ENCODE measurements at regions not wholly inside any gene's neighbourhood (a gene's known extent, or its start where the extent isn't known, plus 50 kb on each side); places are given as distances from the start of the nearest gene placed in this dataset.
"Not testable (repeated sequence)": the region's sequence is repeated elsewhere in the genome, so short reads cannot be mapped to it uniquely, and the experiment has no call there.

DNA sequence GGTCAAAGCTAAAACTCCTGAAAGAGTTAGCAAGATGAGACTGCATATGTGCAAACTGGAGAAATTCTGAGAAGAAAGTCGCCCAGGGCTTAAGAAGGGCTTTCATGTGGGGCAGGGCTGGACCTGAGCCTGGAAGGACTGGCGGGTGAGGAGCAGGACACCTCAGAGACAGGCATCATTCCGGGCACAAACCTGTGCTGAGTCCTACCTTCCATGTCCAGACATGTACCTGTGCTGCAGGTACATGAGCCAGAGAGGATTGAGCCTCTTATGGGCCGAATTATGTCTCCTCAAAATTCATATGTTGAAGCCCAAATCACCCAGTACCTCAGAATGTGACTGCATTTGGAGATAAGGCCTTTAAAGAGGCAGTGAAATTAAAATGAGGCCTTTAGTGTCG is 171.0 kb downstream of the QRSL1 start:
- DNase-seq = no peak

DNA sequence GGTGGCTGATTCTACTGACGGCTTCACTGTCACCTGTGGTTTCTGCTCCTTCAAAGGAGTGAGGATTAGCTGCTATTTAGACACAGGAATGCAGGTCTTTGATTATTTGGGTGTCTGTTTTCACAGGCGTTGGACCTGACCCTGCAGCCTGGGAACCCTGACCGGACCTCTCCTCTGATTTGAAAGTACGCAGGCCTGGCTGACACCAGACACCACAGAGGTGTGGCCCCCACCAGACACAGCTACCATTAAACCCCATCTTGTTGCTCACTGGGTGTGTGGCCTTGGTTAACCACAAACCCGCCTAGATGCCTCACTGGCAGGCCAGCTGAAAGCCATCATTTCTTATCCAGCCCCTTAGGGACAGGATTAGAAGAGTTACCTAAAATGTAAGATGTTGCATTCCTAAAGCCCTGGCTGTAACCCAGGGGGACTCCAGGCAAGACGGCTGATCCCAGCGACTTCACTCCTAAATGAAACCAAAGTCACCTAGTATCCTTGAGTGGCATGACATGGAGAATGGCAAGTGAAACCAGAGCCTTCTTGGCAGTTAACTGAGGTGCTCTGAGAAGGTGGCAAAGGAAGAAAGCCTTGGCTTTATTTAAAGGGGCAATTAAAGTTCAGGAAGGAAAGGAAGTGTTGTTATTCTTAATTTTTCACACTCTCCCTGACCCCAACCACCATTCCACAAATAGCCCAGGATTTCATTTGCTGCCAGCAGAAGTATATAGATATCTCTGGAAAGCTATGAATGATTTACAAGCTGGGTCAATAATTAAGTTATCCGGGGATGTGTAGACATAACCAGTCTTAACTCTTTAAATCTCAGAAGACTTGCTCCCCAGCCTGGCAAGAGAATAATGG is 169.9 kb downstream of the QRSL1 start:
- peak; percentile 67 for DNase-seq

DNA sequence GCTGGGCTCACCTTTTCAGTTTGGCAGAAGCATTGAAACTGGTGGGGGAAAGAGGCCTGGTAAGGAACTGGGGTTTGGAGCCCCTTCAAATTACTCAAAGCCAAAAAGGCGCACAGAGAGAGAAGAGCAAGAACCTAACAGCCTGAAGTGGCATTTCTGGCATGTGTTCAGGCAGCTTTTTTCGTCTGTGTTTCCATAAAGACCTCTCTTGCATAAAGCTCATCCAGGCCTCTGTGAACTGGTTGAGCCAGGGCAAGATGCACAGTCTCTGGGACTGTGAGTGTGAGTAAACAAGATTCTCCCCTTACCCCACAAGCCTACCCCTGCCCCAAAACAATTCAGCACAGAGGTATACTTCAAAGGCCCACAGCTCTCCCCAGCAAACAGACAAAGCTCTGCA is 167.8 kb downstream of the QRSL1 start:
- no peak for DNase-seq

DNA sequence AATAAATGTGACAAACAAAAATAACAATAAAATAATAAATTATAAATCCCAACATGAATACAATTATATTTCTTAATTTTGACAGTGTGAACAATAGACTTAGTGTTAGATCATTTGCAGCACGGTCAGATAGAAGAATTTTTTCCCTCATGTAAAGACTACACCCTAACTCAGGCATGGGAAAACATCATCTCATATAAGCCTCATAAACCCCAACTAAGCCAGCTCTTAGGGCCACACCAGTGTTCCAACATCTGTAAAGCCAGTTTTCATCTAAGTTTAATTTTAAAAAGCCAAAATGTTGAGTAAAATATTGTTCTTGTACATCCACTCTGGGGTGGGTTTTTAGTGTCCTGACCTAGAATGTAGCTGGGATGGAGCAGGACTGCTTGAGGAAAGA is 167.4 kb downstream of the QRSL1 start:
- DNase-seq = no peak

DNA sequence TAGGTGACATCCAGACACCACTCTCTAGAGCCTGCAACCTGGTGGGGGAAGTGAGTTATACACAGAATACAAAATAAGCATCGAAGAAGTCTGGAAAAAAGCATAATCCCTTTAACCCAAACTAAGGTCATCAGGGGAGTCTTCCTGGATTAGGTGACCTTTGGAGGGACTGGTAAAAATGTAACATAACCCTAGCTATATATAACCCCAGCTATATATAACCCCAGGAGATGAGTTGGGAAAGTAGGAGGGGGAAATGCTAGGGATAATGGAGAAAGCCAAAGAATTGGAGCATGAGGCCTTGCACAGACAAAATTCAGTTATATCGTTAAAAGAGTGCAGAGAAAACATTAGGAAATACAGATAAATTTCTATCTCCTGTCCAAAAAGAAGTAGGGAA is 164.8 kb downstream of the QRSL1 start:
- no peak for DNase-seq

DNA sequence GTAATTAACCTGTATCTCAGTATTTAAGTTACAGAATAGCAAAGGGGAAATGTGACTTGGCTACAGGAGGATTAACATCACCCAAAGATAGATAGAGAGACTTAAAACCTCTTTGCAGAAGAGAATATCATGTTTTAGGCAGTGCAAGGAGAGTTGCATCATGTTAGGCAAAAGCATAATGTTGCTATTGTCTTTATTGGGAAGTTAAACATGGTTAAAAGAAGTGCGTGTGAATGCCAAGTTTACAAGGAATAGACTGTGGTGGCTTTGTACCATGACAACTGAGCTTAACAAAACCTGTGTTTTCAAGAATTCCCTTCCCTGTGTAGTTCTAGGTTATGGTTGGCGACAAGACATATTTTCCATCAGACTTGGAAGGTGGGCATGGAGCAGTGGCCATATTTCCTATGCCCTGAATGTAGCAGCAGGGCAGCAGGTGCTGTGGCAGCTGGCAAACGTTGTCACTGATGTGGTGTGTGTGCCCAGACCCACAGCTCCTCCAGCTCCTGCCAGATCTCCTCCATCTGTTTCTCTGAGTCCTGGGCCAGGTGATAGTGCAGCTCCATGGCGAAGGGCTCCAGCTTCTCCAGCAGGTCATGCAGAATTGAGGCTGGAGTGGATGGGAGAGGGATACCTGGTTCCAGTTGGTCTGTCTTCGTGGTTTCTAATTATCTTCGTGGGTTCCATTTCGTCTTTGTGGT is 163.3 kb downstream of the QRSL1 start:
- DNase-seq = no peak

DNA sequence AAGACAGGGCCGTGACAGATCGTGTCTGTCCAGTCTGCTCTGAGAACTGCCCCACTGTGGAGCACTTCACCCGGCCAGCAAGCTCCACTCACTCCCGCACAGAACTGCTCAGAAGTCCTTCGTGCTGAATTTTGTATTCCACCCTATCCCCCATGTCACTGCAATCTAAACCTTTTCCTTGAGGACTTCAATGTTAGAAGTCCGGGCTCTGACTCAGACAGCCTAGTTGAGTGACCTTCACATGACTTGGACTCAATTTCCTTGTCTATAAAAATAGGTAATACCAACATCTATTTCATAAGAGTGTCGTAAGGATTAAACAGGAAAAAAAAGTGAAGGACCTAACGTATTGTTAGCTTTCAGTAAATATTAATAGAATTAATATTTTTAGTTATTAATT is 161.6 kb downstream of the QRSL1 start:
- no peak for DNase-seq

DNA sequence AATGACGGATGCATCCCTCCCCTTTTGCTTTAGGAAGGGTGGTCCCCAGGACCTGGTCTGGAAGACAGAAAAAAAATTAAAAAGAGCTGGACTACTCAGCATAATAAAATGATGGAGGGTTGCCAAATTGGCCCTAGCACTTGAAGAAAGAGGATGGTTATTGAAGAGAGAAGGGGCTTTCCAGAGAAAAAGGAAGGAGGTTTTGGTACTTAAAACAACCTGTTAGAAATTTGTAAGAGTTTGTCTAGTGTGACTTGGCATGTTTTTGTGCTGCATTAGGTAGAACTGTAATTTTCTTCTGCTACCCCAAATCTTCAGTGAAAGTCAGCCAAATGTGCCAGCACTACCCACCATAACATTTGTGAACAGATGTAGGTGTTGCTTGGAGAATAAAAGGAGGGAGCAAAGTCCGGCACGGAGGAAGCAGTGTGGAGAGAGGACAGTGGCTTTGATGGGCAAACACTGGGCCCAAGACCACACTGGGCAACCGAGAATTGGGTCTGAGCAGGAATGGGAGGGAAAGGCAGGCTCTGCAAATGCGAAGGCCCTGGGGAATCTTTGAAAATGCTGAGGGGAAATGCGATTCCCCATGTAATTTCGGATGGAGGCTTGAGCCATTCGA is 160.9 kb downstream of the QRSL1 start:
- DNase-seq = no peak

DNA sequence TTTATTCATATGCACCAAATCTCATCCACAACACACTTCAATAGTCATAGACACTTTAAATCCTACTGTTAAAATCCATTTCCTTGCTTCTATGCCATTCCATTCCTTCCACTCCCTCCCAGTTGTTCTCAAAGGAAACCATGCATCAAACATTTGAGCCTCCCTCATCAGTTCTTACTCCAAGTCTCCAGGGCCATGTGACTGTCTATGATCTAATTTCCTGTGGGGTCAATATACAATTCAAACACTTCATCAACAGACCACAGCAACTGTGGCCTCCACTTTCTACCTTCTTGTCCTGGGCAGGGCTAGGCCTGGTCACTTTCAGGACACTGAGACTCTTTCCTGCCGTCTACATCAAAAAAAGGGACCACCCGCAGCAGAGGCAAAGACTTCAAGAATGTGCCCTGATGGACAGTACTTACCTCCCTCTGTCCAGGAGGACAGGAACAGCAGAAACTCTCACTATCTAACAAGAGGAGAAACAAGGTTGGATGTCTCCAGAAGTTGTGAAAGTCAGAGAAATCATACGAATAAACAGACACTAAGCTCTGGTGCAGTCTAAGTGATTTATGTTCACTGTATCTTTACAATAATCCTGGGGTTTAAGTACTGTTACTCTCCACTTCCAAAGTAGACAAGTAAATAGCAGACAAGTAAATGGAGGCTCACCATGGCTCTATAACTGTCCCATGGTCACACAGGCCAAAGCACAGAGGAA is 160.2 kb downstream of the QRSL1 start:
- no peak for DNase-seq

DNA sequence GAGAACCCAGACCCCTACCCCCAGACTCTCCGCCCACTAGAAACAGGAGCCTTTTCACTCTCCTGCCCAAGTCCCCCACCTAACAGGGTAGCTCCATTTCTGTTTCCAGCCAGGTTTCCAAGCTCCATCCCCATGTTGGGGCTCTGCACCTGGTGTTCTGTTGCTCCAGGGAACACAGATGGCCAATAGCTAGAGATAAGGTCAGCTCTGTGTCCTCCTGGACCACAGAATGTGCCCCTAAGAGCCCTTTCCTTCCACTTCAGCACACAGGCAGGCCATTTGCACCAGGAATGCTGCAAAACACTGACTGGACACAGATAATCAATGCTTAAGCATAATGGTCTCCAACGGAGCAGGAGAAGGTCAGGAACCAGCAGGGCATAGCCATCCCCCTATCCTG is 159.4 kb downstream of the QRSL1 start:
- no peak for DNase-seq

DNA sequence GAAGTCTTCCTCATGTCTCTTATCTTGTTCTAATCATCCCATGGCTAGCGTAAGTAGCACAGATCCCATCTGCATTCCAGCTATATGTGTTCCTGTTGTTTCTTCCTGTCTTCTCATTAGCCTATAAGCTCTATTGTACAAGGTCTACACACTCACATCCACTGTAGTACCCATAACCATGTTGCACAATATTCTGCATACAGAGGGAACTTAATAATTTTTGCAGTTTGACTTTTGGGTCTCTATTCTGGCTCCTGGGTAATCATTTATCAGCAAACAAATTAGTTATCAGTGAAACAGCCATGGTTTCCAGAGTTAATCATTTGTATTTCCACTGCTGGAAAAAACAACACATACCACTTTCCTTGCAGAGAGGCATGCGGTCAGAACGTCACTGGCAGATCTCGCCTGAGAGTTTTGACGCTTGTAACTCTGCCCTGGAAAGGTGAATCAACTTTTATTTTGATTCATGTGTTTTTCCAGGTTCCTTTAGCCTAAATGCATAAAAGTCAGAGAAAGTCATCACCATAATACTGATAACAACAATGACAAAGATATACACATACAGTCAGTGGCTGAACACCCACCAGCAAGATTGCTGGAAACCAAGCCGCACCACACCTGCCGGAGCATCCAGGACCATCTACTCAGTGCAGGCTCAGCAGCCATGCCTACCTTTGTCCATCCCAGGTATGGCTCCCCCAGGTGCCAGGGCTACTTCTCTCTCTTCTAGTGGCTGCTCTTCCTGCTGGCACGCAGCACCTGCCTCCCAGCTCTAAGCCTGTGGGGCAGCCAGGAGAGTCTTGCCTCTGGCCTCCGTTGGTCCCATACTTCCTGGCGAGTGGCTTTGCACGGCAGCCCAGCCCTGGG is 158.2 kb downstream of the QRSL1 start:
- peak; percentile 54 for DNase-seq

DNA sequence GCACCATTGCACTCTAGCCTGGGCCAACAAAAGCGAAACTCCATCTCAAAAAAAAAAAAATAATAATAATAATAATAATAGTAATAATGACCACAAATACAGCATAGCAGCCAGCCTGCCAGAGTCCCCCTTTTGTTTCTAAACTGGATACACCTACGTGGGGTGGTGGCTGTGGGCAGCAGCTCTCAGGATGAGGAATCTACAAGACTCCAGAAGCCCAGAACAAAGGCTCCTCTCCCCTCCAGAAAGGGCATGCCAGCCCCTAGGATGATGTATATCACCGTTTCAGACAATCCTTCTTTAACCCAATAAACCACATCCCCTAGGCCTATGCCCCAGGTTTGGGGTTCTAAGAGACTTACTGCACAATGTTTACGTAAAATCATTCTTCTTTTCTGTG is 155.9 kb downstream of the QRSL1 start:
- DNase-seq = no peak

DNA sequence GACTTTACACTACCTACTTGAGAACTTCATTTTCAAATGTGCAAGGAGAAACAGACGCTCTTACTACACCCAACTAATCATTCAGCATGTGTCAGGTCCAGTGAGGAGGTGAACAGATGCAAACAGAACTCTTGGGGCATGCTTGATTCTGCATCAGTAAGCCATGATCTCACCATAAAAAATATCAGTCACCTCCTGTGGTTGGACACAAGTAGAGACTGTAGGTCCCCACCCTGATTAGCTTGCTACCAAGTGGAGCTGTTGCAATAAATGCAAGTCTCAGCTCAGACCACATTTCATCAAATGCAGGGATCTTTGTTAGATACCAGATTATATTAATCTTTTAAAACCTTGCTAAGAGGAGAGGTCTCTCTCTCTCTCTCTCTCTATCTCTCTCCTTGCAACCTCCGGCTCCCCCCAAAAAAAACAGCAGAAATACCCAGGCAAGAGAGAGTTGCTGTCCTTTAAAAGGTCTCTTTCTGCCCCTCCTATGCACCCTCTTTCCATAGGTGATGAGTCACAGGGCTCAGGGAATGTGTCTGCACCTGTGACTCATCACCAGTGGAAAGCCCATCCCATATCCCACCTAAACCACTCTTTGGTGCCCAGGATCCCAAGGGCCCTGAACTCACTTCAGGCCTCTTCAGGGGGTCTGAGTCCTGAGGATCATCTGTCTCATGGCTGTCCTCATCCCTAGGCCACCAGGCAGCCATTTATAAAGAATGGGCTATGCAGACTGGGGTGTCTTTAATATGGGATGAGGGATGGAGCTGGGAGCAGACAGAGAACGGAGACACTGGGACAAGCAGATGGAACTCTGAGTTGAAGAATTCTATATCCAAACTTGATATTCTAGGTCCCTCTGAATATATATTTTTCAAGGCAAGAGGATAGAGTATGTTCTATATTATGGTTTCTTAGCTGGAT is 154.5 kb downstream of the QRSL1 start:
- no peak for DNase-seq

DNA sequence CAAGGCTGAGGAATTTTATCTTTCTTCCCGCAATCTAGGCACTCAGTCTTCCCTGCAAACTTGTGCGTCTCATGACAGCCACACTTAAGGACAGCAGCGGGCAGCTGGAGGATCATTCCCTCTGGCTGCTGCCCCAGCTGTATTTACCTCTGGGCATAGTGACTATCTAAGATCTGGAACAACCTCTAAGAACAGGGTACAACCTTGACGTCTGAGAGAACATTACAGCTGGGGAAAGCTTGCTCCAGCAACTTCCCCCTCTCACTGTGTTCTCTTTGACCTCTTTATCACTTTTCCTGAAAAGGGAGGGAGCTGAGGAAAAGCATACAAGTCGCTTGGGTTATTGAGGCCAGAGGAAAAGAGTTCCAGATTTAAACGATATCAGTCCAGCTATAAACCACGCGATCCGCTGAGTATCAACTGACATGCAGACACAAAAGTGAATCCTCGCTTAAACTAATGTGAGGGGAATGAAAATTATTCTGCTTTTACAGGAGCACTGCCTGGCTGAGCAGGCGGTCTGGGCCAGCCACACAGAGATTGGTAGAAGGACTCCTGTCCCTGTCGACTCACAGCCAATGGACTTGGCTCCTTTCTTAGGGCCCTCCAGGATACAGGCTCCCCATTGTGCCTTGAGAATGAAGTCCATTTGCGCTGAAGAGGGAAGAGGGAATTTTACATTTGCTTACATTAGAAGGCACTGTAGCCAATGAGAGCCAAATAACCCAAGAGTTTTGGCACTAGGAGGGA is 153.3 kb downstream of the QRSL1 start:
- no peak for DNase-seq

DNA sequence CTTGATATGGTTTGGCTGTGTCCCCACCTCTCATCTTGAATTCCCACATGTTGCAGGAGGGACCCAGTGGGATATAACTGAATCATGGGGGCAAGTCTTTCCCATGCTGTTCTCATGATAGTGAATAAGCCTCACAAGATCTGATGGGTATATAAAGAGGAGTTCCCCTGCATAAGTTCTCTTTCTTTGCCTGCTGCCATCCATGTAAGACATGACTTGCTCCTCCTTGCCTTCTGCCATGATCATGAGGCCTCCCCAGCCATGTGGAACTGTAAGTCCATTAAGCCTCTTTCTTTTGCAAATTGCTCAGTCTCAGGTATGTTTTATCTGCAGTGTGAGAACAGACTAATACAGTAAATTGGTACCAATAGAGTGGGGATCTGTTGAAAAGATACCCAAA is 150.2 kb downstream of the QRSL1 start:
- DNase-seq = not testable (repeated sequence)

DNA sequence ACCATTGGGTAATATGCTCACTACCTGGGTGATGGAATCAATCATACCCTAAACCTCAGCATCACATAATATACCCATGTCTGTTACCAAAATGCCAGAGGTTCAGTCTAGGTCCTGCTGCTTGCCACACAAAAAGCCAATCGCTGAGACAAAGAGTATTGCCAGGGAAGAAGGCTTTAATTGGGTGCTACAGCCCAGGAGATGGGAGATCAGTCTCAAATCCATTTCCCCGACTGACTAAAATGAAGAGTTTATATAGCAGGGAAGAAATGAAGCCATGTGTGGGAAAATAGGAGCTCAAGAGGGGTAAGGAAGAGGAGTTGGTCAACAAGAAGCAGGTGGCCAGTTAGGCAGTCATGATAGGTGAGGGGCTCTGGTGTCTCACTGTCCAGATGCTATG is 149.6 kb downstream of the QRSL1 start:
- DNase-seq = no peak

DNA sequence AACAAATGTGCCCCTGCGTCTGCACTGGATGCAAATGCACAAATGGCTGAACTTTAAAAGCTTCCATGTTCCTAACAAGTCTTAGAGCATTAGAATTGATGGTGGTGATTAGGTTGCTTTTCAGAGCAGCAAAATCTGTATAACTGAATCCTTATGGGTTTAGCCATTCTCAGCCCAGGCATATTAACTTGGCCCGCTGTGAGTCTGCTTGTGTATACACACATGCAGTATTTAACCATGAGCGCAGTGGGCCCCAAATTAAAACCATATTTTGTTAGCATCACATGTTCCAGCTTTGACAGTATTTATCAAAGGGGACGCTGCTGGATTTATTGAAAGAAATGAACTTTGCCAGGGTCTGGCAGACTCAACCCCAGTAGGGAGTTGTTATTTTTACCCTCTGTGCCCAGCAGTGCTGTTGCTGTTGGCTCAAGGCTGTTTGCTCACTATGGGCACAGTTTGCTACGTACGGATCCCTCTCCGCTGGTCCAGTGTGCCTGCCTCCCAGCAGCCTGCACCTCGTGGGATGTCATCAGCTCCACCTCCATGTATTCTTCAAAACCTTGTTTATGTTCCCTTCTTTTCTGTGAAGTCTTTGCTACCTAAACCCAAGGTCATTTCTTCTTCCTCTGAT is 144.7 kb downstream of the QRSL1 start:
- no peak for DNase-seq

DNA sequence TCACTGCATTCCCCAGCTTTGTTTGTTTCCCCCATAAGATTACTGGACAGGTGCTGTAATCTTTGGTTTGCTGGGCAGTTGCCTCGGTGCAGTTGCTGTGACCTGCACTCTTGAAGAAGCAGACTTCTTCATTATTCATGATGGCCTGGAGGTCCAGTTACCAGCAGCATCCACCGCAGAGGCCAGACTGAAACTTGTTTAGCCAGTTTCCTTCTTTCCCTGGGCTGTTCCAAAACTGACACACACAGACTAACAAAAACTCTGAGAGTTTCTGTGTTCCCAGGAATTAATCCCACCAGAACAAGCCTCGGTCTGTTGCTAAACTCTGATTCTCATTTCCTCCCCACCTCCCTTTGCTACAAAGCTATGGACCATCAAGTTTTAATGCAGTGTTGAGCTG is 144.1 kb downstream of the QRSL1 start:
- peak; percentile 70 for DNase-seq

All from renal pelvis (tissue), 1 donor.